NCI-H1105 treated with DMSO at 0.1 percent for 48 hours (cell line): ENCODE measurements at regions not wholly inside any gene's neighbourhood (a gene's known extent, or its start where the extent isn't known, plus 50 kb on each side); places are given as distances from the start of the nearest gene placed in this dataset.
"Not testable (repeated sequence)": the region's sequence is repeated elsewhere in the genome, so short reads cannot be mapped to it uniquely, and the experiment has no call there.

Source experiments
- DNase-seq: peaks from one replicate; lab custom pipeline; 2025; lab: John Stamatoyannopoulos, UW

- no peak for DNase-seq
These were observed 453.0 kb upstream of the CFAP20DC start for GRCh38 chr3:59502806-59503205.

DNA sequence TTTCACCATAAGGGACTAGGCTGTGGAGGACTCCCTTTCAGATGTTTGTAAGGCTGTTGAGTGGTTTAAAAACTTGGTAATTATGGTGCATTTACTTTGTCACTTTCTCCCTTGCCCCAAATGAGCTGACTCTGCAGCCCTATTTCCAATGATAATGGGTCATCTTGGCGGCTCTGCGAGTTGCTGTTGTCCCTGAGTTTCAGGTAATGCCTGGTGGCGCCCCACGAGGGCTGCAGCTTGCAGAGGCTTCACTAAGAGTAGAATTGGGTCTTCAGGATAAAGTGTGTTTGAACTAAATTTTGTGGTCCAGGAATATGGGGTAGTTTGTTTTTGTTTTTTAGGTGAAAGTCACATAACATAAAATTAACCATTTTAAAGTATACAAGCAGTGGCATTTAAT is 450.1 kb upstream of the CFAP20DC start:
- DNase-seq: no peak

GRCh38 chr3:59499000-59499399 is 449.2 kb upstream of the CFAP20DC start:
- DNase-seq: no peak

DNA sequence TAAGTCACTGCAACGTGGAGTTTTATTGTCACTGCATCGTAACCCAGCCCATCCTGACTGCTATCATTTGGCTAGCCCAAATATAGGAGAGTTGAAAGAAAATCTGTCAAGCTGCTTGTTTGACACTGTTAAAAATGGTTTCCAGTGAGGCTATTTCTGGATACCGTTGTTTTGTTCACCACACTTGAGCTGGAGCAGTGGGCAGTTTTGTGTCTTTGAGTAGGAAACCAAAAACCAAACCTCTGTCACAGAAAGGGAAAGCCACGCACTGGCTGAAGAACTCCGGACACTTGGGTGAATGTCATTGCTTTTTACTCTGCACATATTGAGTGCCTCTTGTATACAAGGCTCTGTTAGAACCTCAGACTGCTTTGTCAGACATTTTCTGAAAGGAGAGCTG is 446.4 kb upstream of the CFAP20DC start:
- DNase-seq: no peak

GRCh38 chr3:59494969-59495368 is 445.1 kb upstream of the CFAP20DC start:
- DNase-seq: not testable (repeated sequence)

DNA sequence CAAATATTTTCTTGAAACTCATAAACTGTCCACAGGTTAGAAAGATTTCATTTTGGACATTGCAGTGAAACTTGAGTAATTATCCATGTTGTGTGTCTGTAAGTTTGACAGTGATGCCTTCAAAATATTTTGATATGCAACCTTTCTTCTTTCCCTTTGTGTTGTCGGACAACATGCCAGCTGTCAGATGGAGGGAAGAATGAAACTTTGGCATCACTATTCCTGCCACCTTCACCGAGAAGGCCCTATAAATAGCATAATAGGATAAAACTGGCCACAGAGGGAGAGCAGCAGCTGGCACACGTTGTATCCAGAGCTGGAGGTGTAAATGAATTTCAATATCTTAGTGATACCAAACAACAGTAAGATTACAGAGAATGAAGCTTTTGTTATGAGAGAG is 436.7 kb upstream of the CFAP20DC start:
- peak; percentile 32 for DNase-seq

GRCh38 chr3:59483191-59483590 is 433.4 kb upstream of the CFAP20DC start:
- no peak for DNase-seq

- DNase-seq: no peak
These were observed 432.9 kb upstream of the CFAP20DC start for GRCh38 chr3:59482684-59483083.

DNA sequence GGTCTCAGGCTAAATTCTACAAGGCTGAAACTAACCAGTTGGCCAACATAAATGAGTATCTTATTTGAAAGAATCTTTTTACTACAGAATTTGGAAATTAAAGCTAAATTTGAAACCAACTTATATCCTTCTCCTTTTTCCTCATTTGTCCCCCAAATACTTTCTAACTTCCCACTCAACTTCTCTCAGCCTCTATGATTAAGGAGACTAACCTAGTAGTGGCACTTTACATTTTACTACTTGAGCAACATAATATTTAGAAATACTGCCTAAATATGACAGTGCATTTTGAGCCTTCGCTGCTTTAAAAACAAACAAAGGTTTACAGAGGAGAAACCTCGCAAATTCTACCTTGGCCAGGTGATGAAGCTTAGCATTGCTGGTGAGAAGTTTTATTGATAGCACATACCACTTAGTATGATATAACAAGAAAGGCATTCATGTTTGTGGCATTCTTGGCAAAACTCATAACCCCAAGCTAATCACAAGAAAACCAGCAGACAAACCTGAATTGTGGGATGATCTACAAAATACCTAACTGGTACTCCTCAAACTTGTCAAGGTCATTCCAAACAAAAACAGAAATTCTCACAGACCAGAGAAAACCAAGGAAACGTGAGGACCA is 432.1 kb upstream of the CFAP20DC start:
- no peak for DNase-seq

DNA sequence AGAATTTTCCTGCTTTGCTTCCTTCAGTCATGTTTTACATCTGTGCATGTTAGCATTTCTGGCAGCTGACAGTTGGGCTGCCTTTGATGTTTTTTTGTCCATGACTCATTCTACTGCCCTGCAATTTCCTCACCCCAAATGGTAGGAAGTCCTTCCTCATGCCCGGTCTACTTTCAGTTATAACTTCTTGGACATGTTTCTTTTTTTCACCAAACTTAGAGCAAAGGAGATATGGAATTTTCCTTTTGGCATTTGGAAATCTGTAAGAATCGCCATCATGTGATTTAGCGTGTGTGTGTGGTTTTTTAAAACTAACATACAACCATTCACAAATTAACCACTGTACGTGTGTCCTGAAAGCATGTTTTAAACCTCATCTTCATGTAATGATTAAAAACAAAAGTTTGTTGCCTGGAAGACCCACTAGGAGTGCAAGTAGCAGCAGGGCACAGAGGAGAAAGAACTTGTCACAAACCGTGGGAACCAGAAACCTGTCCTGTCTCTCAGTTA is 430.7 kb upstream of the CFAP20DC start:
- no peak for DNase-seq

DNA sequence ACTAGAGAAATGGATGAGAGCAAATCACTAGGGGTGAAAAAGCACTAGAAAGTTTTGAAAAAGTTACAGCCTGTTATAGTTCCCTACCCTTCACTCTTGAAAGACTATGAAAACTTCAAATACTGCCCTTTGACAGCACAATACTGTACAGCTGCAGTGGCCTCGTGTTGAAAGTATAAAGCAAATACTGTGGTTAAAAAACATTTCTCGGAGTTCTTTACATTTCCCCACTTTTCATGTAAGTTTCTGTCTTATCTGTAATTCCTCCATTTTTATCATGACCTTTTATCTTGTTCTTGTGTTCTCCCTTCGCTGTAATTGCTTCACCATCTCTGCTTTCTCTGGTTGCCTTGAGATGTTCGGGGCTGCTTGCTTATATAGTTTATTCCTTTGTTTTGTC is 423.8 kb upstream of the CFAP20DC start:
- no peak for DNase-seq

DNA sequence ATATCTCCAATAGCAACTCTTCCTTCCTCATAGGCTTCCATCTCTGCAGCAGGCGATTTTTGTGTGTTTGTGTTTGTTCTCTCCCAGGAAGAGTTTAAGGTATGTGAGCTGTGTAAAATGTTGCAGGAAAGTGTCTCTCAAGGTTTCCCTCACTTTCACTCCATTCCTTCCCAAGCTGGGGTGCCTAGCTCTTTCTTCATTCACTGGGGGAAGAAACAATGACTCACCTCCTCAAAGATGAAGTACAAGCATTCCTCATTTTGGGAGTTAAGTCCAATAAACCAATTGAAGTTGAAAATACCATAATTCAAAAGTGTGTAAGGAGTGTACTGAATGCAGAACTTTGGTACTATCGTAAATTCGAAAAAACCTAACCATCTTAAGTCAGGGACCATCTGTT is 422.7 kb upstream of the CFAP20DC start:
- no peak for DNase-seq

DNA sequence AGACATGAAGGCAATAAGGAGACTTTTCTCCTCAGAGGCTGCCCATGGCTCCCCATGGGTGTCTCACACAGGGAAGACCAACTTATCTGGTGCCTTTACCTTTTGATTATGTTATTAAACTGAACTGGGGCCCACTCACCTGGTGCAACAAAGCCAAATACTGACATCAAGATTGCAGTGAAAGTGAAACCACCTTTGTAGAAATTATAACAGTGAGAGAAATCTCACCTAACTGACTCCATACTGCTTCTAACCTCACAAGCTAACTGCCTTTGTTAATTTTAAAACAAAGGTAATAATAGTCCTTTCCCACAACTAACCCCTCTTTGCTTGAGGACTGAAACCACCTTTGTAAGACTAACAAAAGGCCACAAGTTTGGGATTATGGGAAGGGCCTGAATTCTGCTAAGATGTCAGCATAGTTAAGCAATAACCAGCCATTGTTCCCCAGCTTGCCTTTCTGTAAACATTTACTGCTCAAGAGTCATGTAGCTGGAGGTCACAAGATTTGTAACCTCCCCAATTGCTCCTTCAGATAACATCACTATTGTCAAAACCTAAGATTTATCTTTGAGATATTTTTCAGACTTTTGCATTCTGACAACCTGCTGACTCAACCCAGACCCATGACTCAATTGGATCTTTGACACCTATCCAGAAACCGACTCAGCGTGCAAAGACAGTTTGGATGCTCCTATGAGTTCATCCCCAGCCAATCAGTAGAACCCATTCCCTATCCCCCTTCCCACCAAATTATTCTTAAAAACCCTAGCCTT is 420.3 kb upstream of the CFAP20DC start:
- DNase-seq: no peak

- peak; percentile 45 for DNase-seq
These were observed 417.7 kb upstream of the CFAP20DC start for GRCh38 chr3:59467476-59467875.

GRCh38 chr3:59464187-59464586 is 414.4 kb upstream of the CFAP20DC start:
- no peak for DNase-seq

- no peak for DNase-seq
These were observed 413.4 kb upstream of the CFAP20DC start for GRCh38 chr3:59463253-59463652.

DNA sequence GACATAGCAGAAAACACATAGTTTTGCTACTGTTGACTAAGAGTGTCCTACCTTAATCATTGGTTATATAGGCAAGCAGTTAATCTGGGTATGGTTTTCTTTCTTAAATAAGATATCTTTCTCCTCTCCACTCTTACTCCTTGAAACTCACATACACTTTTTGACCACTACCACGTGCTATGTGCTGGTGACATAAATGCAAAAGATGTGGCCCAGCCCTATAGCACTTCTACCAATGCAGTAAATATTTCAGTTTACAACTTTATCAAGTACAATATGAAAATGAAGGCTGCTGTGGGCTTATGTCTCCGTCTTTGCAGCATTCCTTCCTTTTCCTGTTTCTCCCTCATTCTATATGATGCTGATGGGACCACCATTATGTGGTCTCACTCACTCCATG is 410.2 kb upstream of the CFAP20DC start:
- no peak for DNase-seq

DNA sequence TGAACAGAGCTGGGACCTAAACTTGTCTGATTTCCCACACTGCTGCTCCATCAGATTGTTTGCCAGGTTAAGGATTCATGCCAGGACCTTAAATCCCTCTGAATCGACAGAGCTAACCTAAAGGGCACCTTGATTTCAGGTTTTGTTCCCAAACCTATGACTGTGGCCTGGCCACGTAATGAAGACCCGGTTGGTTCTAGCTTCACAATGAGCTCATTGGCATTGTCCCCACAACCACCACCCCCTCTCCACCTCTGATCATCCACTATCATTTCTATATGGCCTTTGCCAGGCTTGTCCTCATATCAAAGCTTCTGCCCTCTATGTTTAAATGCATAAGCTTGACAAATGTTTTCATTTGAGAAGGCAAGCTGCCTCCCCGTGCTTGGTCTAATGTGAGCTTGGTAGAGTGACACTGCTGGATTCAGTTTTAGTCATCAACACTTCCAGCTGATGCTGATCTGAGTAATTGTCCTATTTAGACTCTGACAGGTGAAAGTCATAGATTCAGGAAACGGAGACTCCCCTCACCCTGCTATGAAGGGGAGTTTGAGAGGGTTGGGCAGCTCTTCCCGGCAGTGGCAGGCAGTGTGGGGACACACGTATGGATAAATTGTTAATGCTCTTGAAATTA is 407.1 kb upstream of the CFAP20DC start:
- DNase-seq: no peak

GRCh38 chr3:59451800-59452746 is 402.2 kb upstream of the CFAP20DC start:
- no peak for DNase-seq

DNA sequence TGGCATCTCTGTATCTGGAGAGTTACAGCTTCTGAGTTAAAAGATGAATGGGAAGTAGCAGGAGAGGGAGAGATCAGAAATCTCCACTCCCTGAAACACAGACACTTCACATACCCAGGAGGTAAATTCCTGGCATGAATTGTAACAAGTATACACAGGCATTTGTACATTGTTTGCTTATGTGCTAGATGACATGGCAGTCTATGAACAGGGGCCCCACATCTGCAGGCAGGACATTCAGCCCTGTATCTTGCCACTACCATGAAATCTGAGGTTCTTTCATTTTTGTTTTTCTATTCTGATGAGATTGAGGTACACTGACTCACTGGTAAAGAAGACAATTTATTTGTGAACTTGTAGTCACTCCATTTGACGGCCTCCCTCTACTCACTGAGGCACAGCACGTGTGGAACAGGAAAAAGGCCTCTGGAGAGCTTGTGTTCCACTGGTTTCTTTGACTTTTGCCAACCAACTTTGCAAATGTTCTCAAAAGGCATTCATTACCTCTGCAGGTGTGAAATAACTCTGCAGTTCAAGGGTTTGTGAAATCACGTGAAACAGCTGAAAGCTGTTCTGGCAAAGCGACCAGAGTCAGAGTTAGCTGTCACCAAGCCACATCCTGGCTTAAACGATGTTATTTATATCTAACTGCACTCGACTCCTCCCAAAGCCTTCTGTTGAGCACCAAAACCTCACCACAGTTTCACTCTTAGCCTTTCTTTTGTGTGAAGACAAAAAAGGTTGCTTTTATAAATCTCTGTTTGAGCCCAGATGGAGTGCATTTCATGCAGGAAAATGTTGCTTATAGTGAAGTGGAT is 401.3 kb upstream of the CFAP20DC start:
- DNase-seq: no peak

- DNase-seq: no peak
These were observed 400.6 kb upstream of the CFAP20DC start for GRCh38 chr3:59450437-59450836.
